HK-2 (cell line): ENCODE measurements at regions not wholly inside any gene's neighbourhood (a gene's known extent, or its start where the extent isn't known, plus 50 kb on each side); places are given as distances from the start of the nearest gene placed in this dataset.

Experiments used
- DNase-seq: peaks from one replicate; pipeline ENCODE4 v3.0.0-alpha.2; 2018; ENCODE audit not compliant: unreplicated experiment

DNA sequence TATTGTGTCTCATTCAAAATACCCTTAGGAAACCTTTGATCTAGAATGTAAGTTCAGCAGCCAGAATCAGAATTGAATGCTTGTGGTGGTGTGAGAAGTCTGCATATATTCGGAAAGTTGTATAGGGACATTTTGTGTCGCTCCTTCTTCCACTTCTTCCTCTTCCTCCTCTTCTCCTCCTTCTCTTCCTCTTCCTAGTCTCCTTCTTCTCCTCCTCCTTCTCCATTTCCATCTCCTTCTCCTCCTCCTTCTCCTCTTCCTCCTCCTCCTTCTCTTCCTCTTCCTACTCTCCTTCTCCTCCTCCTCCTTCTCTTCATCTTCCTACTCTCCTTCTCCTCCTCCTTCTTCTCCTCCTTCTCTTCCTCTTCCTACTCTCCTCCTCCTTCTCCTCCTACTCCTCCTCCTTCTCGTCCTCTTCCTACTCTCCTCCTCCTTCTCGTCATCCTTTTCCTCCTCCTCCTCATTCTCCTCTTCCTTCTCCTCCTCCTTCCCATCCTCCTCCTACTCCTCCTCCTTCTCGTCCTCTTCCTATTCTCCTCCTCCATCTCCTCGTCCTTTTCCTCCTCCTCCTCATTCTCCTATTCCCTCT is 749.3 kb upstream of the GOLIM4 start:
- no peak for DNase-seq

- no peak for DNase-seq
Measured at GRCh38 chr3:168844472-168844871, 748.7 kb upstream of the GOLIM4 start.

DNA sequence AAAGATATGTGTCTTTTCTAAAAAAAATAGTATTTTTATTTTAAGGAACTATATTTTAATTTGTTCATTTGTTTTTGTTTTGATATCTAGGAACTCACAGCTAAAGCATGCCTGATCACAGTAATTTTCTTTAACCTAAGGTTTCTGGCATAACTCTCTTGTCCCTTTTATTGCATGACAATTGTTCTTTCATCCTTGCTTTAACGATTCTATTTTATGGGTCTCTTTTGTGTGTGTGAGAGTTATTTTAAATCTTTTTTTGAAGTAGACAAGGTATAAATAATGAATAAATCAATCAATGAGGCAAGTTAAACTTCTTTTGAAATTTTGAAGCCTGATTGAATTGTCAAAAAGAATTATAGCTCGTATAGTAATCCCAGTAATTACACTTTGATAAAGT is 747.8 kb upstream of the GOLIM4 start:
- DNase-seq: no peak

DNA sequence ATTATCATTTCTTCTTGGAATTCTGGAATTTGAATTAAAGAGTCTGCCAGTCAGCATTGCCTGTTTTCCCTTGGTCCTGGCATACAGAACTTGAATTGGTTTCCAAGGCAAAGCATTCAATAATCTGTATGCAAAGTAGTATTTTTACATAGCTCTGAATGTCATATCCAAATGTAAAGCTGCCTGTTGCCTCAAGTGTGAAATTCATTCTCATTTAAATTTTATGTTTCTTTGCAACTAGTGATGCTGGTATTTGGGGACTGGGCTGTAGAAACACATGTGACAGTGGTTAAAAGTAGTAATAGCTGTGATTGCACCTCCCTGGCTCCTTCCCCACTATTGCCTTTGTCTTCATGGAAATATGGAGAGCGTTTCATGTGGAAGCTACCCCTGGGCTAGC is 743.9 kb upstream of the GOLIM4 start:
- DNase-seq: no peak

- DNase-seq: no peak
Measured at GRCh38 chr3:168834558-168834957, 738.8 kb upstream of the GOLIM4 start.

GRCh38 chr3:168828943-168829342 is 733.2 kb upstream of the GOLIM4 start:
- no peak for DNase-seq

DNA sequence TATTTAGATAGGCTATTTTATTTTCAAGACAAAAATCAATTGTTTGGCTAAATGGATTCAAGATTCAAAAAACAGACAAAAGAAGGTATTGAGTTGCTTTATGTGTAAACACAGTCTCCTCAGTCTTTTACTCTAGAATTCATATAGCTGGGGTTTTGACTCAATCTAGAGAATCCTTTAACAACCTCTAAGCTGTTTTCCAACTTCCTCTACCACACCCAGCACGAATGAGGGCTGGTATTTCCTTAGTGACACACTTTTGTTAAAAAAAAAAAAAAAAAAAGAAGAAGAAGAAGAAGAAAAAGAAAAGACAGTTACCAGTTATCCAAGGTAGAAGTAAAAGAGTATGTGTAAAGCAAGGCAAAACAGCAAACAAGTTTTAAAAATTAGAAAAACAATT is 732.8 kb upstream of the GOLIM4 start:
- no peak for DNase-seq

- no peak for DNase-seq
Measured at GRCh38 chr3:168828014-168828413, 732.3 kb upstream of the GOLIM4 start.

- DNase-seq: no peak
Measured at GRCh38 chr3:168824107-168824506, 728.4 kb upstream of the GOLIM4 start.

- DNase-seq: no peak
Measured at GRCh38 chr3:168823466-168823865, 727.7 kb upstream of the GOLIM4 start.

GRCh38 chr3:168820810-168821415 is 725.2 kb upstream of the GOLIM4 start:
- DNase-seq: no peak

- DNase-seq: no peak
Measured at GRCh38 chr3:168817177-168817576, 721.5 kb upstream of the GOLIM4 start.

- DNase-seq: no peak
Measured at GRCh38 chr3:168815946-168816345, 720.2 kb upstream of the GOLIM4 start.

DNA sequence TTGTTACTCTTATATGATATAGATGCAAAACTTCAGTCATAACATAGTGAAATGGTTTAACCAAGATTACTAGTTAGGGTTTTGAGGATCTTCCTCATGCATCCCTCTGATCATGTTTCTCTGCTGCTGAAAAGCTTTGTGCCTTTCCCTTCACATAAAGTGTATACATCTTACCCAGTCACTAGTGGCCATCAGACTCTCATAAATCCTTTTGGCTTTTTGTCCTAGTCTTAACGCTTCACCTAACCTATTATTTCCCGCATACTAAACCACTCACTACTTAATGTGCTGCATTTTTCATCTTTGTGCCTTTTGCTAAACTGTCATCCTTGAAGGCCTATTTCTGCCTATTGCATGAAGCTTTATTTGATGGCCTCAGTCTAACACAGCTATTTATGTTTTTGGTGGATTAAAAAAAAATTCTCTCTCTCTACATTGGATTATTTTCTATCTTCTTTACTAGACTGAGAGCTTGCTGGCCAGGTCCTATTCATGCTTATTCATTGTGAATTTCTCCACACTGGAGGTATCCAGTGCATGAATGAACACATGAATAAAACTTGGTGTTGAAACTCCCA is 717.6 kb upstream of the GOLIM4 start:
- no peak for DNase-seq

DNA sequence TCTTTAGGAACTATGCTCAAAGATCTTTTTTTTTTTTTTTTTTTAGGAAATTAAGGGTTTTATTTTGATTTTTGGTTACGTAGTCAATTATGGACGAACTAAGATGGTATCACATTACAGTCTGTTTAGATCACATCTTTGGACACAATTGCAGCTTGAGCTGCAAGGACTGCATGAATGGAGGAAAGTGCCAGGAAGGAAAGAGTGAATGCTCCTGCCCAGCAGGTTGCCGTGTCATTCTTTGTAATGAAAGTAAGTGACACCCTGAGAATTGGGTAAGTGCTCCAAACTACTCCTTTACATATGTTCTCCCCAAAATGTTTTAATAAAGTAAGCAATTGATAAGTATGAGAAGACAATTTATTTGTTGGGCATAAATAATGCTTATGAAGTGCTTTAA is 716.5 kb upstream of the GOLIM4 start:
- no peak for DNase-seq

DNA sequence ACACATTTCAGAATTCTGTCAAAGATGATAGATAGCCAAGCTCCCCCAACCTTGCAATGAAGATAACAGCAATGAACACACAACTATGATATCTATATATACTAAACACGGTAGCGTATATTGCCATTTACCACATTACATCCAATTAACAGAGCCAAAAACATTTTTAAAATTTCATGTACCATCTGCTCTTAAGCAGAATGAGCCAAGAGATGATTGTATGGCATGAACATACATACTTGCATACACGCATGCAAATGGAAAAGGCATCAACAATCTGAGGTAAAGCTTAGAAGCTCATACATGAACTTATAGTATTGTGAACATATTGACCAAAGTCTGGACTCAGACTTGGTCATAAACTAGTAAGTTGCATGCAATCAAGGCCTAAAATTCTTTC is 712.9 kb upstream of the GOLIM4 start:
- DNase-seq: no peak

- no peak for DNase-seq
Measured at GRCh38 chr3:168807448-168807847, 711.7 kb upstream of the GOLIM4 start.

DNA sequence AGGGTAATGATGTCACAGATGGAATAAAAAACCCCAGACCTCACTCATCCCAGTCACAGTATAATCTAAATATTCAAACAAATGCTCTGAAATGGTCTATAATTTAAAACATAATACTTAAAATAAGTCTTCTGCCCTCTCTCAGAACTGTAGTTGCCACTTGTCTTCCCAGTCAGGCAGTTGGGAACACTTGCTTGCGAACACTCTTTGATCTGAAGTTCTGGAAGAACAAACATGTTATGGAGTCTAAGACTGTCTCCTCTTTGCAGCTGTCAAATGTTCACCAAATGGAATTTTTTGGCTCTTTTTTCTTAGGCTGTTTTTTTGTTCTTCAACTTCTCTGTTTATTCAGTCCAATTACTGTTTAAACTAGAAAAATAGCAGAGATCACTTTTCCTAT is 711.1 kb upstream of the GOLIM4 start:
- no peak for DNase-seq

DNA sequence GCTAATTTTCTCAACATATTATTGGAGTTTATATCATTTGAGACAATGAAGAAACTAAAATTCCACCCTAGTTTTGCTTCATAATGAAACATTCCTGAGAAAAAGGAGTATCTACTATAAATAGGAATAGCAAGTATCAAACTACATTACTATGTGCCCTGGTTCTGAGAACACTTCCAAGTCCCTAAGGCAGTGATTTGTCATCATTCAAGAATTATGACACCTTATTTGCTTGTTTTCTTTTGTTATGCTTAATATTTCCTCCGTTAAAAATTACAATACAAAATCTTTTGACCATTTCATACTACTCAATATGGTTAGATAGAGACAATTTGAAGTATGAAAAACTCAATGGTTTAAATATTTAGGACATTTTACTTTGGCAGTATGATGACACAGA is 707.8 kb upstream of the GOLIM4 start:
- DNase-seq: no peak

GRCh38 chr3:168802766-168803165 is 707.0 kb upstream of the GOLIM4 start:
- no peak for DNase-seq

GRCh38 chr3:168801794-168802193 is 706.1 kb upstream of the GOLIM4 start:
- DNase-seq: no peak

GRCh38 chr3:168796339-168796738 is 700.6 kb upstream of the GOLIM4 start:
- DNase-seq: no peak

- no peak for DNase-seq
Measured at GRCh38 chr3:168794427-168794826, 698.7 kb upstream of the GOLIM4 start.

DNA sequence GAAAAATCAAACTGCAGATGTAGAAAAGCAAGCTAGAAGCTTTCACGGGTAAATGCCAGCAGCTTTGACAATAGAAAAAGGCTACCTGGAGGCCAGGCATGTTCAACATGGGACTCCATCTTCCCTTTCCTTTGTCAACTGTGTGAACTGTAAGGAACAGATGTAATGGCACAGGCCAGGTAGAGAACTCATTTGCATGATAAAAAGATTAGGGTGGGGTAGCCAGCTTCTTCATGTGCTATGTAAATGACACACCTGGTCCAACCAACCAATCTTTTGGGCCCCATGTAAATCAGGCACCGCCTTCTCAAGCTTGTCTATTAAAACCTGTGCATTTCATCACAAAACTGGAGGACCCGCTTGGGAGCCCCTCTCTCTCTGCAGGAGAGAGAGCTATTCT is 686.5 kb upstream of the GOLIM4 start:
- DNase-seq: no peak
